ENCODE measurements at regions not wholly inside any gene's neighbourhood (a gene's known extent, or its start where the extent isn't known, plus 50 kb on each side); places are given as distances from the start of the nearest gene placed in this dataset.

DNA sequence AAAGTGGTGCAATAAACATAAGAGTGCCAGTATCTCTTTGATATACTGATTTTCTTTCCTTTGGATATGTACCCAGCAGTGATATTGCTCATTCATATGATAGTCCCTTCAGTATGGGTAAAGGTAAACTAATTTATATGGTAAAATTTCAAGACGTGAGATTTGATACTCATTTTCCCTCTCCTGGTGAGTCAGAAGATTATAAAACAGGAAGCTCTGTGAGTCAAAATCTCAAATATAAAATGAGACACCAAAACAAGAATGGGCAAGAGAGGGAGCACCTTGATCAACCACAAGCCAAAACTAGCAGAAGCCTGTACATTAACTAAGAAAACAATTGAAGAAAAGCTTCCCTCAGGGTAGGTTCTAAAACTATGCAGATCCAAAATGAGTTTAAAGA is 216.3 kb downstream of the SLITRK6 start:
- Histone ChIP-seq H3K4me3 (no peak overlapping the region), H3K4me1 (no peaks in the 10 kb centered on the region), H3K27me3 (no peaks in the 10 kb centered on the region), H3K27ac (no peak overlapping the region), H3K36me3 (no peaks in the 10 kb centered on the region), H3K9me3 (no peaks in the 10 kb centered on the region)
- no peak for DNase-seq
- in situ Hi-C loops (cut with MboI; ENCODE audit: low pct_ligation_motif_present in 1 of 4, low pct_unique_long_range_greater_than_20kb in 1 of 4, low sequenced_read_pairs in 3 of 4) (no loop called here), intact Hi-C loops (cut with DNase I; ENCODE audit: low total_unique reads) (no loop called here)
- TF ChIP-seq POLR2A (IDR thresholded peaks at IDR 0.05) = no peak
- TF ChIP-seq, protein P1, sequence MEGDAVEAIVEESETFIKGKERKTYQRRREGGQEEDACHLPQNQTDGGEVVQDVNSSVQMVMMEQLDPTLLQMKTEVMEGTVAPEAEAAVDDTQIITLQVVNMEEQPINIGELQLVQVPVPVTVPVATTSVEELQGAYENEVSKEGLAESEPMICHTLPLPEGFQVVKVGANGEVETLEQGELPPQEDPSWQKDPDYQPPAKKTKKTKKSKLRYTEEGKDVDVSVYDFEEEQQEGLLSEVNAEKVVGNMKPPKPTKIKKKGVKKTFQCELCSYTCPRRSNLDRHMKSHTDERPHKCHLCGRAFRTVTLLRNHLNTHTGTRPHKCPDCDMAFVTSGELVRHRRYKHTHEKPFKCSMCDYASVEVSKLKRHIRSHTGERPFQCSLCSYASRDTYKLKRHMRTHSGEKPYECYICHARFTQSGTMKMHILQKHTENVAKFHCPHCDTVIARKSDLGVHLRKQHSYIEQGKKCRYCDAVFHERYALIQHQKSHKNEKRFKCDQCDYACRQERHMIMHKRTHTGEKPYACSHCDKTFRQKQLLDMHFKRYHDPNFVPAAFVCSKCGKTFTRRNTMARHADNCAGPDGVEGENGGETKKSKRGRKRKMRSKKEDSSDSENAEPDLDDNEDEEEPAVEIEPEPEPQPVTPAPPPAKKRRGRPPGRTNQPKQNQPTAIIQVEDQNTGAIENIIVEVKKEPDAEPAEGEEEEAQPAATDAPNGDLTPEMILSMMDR (IDR thresholded peaks at IDR 0.05) = no peak
- no peak for TF ChIP-seq EP300 (IDR thresholded peaks at IDR 0.05; ENCODE audit: low read depth)
- no peak for TF ChIP-seq POLR2AphosphoS5 (IDR thresholded peaks at IDR 0.05)
- WGBS, 2 donors (ENCODE audit: low coverage in 1 of 2) = 87 to 91% methylated on average over 1 of the region's 1 CpG

DNA sequence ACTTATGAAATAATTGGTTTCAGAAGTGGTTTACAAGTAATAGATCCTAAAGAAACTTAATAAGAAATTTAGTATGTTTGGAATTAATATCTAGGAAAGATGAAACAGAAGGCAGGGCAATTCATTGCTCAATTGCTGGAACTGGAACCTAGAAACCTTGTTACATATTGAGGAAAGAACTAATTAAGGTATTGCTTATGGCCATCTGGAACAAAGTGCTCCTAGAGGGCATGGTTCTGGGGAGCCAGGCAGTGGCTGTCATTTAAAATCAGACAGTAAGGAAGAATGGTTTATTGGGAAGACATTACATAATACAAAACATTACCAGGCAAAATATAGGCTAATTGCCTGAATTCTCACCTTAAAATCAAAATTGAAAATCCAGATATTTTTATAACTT is 224.1 kb downstream of the SLITRK6 start:
- Histone ChIP-seq H3K4me1 (no peaks in the 10 kb centered on the region), H3K36me3 (no peaks in the 10 kb centered on the region), H3K4me3 (no peak overlapping the region), H3K27me3 (no peaks in the 10 kb centered on the region), H3K9me3 (no peaks in the 10 kb centered on the region), H3K27ac (no peak overlapping the region)
- intact Hi-C loops (cut with DNase I; ENCODE audit: low total_unique reads) (no loop called here), in situ Hi-C loops (cut with MboI; ENCODE audit: low pct_ligation_motif_present in 1 of 4, low pct_unique_long_range_greater_than_20kb in 1 of 4, low sequenced_read_pairs in 3 of 4) (no loop called here)
- TF ChIP-seq EP300 (IDR thresholded peaks at IDR 0.05; ENCODE audit: low read depth) (no peak), POLR2A (IDR thresholded peaks at IDR 0.05) (no peak), POLR2AphosphoS5 (IDR thresholded peaks at IDR 0.05) (no peak)
- TF ChIP-seq, protein P1 (IDR thresholded peaks at IDR 0.05) = no peak
- DNase-seq = no peak

DNA sequence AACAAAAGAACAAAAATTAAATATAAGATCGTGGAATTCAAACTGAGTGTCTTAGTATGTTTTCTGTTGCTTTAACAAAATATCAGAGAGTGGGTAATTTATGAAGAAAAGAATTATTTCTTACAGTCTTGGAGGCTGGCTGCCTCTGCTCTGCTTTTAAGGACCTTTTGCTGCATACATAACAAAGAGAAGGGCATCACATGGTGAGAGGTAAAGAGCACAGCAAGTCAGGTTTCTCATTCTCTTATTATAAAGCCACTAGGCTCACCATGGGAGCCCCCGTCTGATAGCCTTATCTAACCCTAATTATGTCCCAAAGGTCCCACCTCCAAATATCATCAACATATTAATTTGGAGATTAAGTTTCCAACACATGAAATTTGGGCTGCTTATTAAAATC is 231.3 kb downstream of the SLITRK6 start:
- no peak for TF ChIP-seq POLR2AphosphoS5 (IDR thresholded peaks at IDR 0.05)
- TF ChIP-seq, protein P1 (IDR thresholded peaks at IDR 0.05) = no peak
- H3K4me3 ChIP-seq = no peak overlapping the region
- no peak for DNase-seq
- H3K36me3 ChIP-seq = no peaks in the 10 kb centered on the region
- H3K4me1 ChIP-seq = no peaks in the 10 kb centered on the region
- in situ Hi-C loops (cut with MboI; ENCODE audit: low pct_ligation_motif_present in 1 of 4, low pct_unique_long_range_greater_than_20kb in 1 of 4, low sequenced_read_pairs in 3 of 4) (no loop called here), intact Hi-C loops (cut with DNase I; ENCODE audit: low total_unique reads) (no loop called here)
- no peak overlapping the region for H3K27ac ChIP-seq
- WGBS, 2 donors (ENCODE audit: low coverage in 1 of 2) = 77 to 89% methylated on average over 1 to 2 of the region's 2 CpGs
- H3K27me3 ChIP-seq = no peaks in the 10 kb centered on the region
- H3K9me3 ChIP-seq = no peaks in the 10 kb centered on the region

DNA sequence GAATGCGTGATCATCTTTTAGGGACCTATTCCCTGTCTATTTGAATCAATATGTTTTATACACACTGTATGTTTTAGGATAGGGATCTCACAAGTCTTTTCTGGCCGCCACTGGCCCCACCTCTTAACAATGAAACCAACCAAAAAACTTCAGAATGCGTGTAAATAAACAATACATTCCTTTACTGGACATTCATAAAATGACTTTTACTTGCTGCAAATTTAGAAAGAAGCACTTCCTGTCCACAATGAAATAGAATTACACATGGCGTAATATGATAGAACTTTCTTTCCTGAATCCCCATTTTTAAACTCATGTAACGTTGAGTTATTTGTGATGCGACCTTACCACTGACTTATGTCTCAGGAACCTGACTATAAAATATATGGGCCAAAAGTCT is 233.6 kb downstream of the SLITRK6 start:
- no peak overlapping the region for H3K27ac ChIP-seq
- TF ChIP-seq, protein P1 (IDR thresholded peaks at IDR 0.05) = no peak
- TF ChIP-seq EP300 (IDR thresholded peaks at IDR 0.05; ENCODE audit: low read depth) (no peak), POLR2A (IDR thresholded peaks at IDR 0.05) (no peak), POLR2AphosphoS5 (IDR thresholded peaks at IDR 0.05) (no peak)
- no peak for DNase-seq
- WGBS, 2 donors (ENCODE audit: low coverage in 1 of 2) = 71 to 87% methylated on average over 6 of the region's 6 CpGs
- no peak overlapping the region for H3K4me3 ChIP-seq
- no peaks in the 10 kb centered on the region for H3K36me3 ChIP-seq
- intact Hi-C loops (cut with DNase I; ENCODE audit: low total_unique reads) (no loop called here), in situ Hi-C loops (cut with MboI; ENCODE audit: low pct_ligation_motif_present in 1 of 4, low pct_unique_long_range_greater_than_20kb in 1 of 4, low sequenced_read_pairs in 3 of 4) (no loop called here)
- no peaks in the 10 kb centered on the region for H3K27me3 ChIP-seq
- H3K4me1 ChIP-seq = no peaks in the 10 kb centered on the region
- no peaks in the 10 kb centered on the region for H3K9me3 ChIP-seq
